GM12891 (cell line): ENCODE measurements at regions not wholly inside any gene's neighbourhood (a gene's known extent, or its start where the extent isn't known, plus 50 kb on each side); places are given as distances from the start of the nearest gene placed in this dataset.

Experiments
- PAX5 ChIP-seq: IDR thresholded peaks from 2 replicates; pipeline ENCODE4 v1.6.1; 2011; ENCODE audit warnings: low read length, moderate library complexity, mild to moderate bottlenecking; ENCODE audit not compliant: insufficient read depth, severe bottlenecking
- POLR2A ChIP-seq: IDR thresholded peaks from 2 replicates; pipeline ENCODE4 v1.6.1; 2011; ENCODE audit warnings: low read depth, low read length, control low read depth
- POLR2AphosphoS5 ChIP-seq: IDR thresholded peaks from 2 replicates; pipeline ENCODE4 v1.6.1; 2011; ENCODE audit warnings: low read depth, low read length, control low read depth
- POU2F2 ChIP-seq: IDR thresholded peaks from 2 replicates; pipeline ENCODE4 v1.6.1; 2011; ENCODE audit warnings: low read depth, mild to moderate bottlenecking, control low read depth, low read length, moderate library complexity
- SPI1 ChIP-seq: IDR thresholded peaks from 2 replicates; pipeline ENCODE4 v1.6.1; 2011; ENCODE audit warnings: low read depth, low read length, control low read depth
- TAF1 ChIP-seq: IDR thresholded peaks from 2 replicates; pipeline ENCODE4 v1.6.1; 2011; ENCODE audit warnings: low read depth, low read length, control low read depth

- no peak for TF ChIP-seq POLR2A
- no peak for TF ChIP-seq POLR2AphosphoS5
- TF ChIP-seq PAX5: no peak
- TF ChIP-seq TAF1: no peak
- TF ChIP-seq SPI1: no peak
- no peak for TF ChIP-seq POU2F2
Observed at GRCh38 chr12:24177889-24178288, 228.4 kb upstream of the SOX5 start.
